ENCODE measurements at regions not wholly inside any gene's neighbourhood (a gene's known extent, or its start where the extent isn't known, plus 50 kb on each side); places are given as distances from the start of the nearest gene placed in this dataset.
"Not testable (repeated sequence)": the region's sequence is repeated elsewhere in the genome, so short reads cannot be mapped to it uniquely, and the experiment has no call there.

- no peaks in the 10 kb centered on the region for H3K79me2 ChIP-seq (ENCODE audit: low read length)
- no peaks in the 10 kb centered on the region for H3K36me3 ChIP-seq (replicated peaks; ENCODE audit: low read depth, low read length)
- TF ChIP-seq EZH2phosphoT487 (IDR thresholded peaks at IDR 0.05; ENCODE audit: low read depth) (no peak), CTCF (IDR thresholded peaks at IDR 0.05; ENCODE audit: low read depth, low read length) (no peak)
- H3K27me3 ChIP-seq (ENCODE audit: low read depth, low read length), result no peaks in the 10 kb centered on the region
- no peaks in the 10 kb centered on the region for H3K4me1 ChIP-seq (ENCODE audit: low read length)
- H3K4me3 ChIP-seq (ENCODE audit: low read length), result no peak overlapping the region
- H3K27ac ChIP-seq (ENCODE audit: low read length), result no peak overlapping the region
- H2AFZ ChIP-seq (ENCODE audit: low read depth, low read length), result no peak overlapping the region
- H3K9ac ChIP-seq (ENCODE audit: low read length), result no peak overlapping the region
- H3K4me2 ChIP-seq (ENCODE audit: low read length), result no peak overlapping the region
- H4K20me1 ChIP-seq (ENCODE audit: insufficient read depth, low read length), result no peaks in the 10 kb centered on the region
- no peaks in the 10 kb centered on the region for H3K9me3 ChIP-seq (ENCODE audit: insufficient read depth, low read length)
Measured at GRCh38 chr10:22105270-22105669, 101.7 kb upstream of the DNAJC1 start.

- Histone ChIP-seq H3K4me2 (ENCODE audit: low read length) (no peak overlapping the region), H3K27me3 (ENCODE audit: low read depth, low read length) (no peaks in the 10 kb centered on the region), H3K36me3 (replicated peaks; ENCODE audit: low read depth, low read length) (no peaks in the 10 kb centered on the region), H3K9ac (ENCODE audit: low read length) (no peak overlapping the region), H3K4me3 (ENCODE audit: low read length) (no peak overlapping the region), H3K27ac (ENCODE audit: low read length) (no peak overlapping the region), H4K20me1 (ENCODE audit: insufficient read depth, low read length) (no peaks in the 10 kb centered on the region), H3K9me3 (ENCODE audit: insufficient read depth, low read length) (no peaks in the 10 kb centered on the region), H3K4me1 (ENCODE audit: low read length) (no peaks in the 10 kb centered on the region), H3K79me2 (ENCODE audit: low read length) (no peaks in the 10 kb centered on the region), H2AFZ (ENCODE audit: low read depth, low read length) (no peak overlapping the region)
- TF ChIP-seq EZH2phosphoT487 (IDR thresholded peaks at IDR 0.05; ENCODE audit: low read depth), result no peak
- peak; percentile 36; the same call in 1 of the 2 replicates for TF ChIP-seq CTCF (IDR thresholded peaks at IDR 0.05; ENCODE audit: low read depth, low read length)
Measured at GRCh38 chr10:22103701-22104470, 100.4 kb upstream of the DNAJC1 start.

GRCh38 chr10:22097696-22098095, 94.2 kb upstream of the DNAJC1 start:
- Histone ChIP-seq H3K4me3 (ENCODE audit: low read length) (no peak overlapping the region), H4K20me1 (ENCODE audit: insufficient read depth, low read length) (no peaks in the 10 kb centered on the region), H3K36me3 (replicated peaks; ENCODE audit: low read depth, low read length) (no peaks in the 10 kb centered on the region), H3K9ac (ENCODE audit: low read length) (no peak overlapping the region), H3K4me1 (ENCODE audit: low read length) (no peaks in the 10 kb centered on the region), H3K79me2 (ENCODE audit: low read length) (no peaks in the 10 kb centered on the region), H2AFZ (ENCODE audit: low read depth, low read length) (no peak overlapping the region), H3K27ac (ENCODE audit: low read length) (no peak overlapping the region), H3K4me2 (ENCODE audit: low read length) (no peak overlapping the region), H3K9me3 (ENCODE audit: insufficient read depth, low read length) (no peaks in the 10 kb centered on the region), H3K27me3 (ENCODE audit: low read depth, low read length) (no peaks in the 10 kb centered on the region)
- no peak for TF ChIP-seq CTCF (IDR thresholded peaks at IDR 0.05; ENCODE audit: low read depth, low read length)

GRCh38 chr10:22091260-22091659, 87.7 kb upstream of the DNAJC1 start:
- H4K20me1 ChIP-seq (ENCODE audit: insufficient read depth, low read length); H3K4me1 ChIP-seq (ENCODE audit: low read length); H3K9ac ChIP-seq (ENCODE audit: low read length); H3K27ac ChIP-seq (ENCODE audit: low read length); H3K4me2 ChIP-seq (ENCODE audit: low read length); H3K27me3 ChIP-seq (ENCODE audit: low read depth, low read length); H3K79me2 ChIP-seq (ENCODE audit: low read length); H3K4me3 ChIP-seq (ENCODE audit: low read length); H3K36me3 ChIP-seq (replicated peaks; ENCODE audit: low read depth, low read length); H2AFZ ChIP-seq (ENCODE audit: low read depth, low read length); H3K9me3 ChIP-seq (ENCODE audit: insufficient read depth, low read length): not testable (repeated sequence)
